Natural killer cell (primary cell): ENCODE measurements at regions not wholly inside any gene's neighbourhood (a gene's known extent, or its start where the extent isn't known, plus 50 kb on each side); places are given as distances from the start of the nearest gene placed in this dataset.
"Not testable (repeated sequence)": the region's sequence is repeated elsewhere in the genome, so short reads cannot be mapped to it uniquely, and the experiment has no call there.

Experiments used
- ATAC-seq, 3 donors: fragments of 150-1000 bp in 2 of 3; fragments of 200-7000 bp in 1 of 3; cut with Tn5 transposase; 1 replicate in 1 of 3; 2 replicates in 2 of 3; pipeline ENCODE4 v1.10.0; 2021; ENCODE audit warnings: mild to moderate bottlenecking in 2 of 3, moderate library complexity in 2 of 3
- DNase-seq, 2 donors: peaks; one replicate each; pipeline versions ENCODE4 v3.0.0 to v3.0.0-alpha.2; 2013 to 2021; ENCODE audit warnings: mixed read lengths in 1 of 2
- H3K27ac ChIP-seq: one replicate; pipeline ENCODE4 v1.5.1; 2013; ENCODE audit warnings: mild to moderate bottlenecking, low read length
- H3K27me3 ChIP-seq: one replicate; pipeline ENCODE4 v1.6.1; 2013; ENCODE audit warnings: low read length; ENCODE audit not compliant: control insufficient read depth, insufficient read depth
- H3K36me3 ChIP-seq: one replicate; pipeline ENCODE4 v1.6.1; 2013; ENCODE audit warnings: low read length; ENCODE audit not compliant: control insufficient read depth, insufficient read depth
- H3K4me1 ChIP-seq: one replicate; pipeline ENCODE4 v1.6.1; 2013; ENCODE audit warnings: low read length; ENCODE audit not compliant: control insufficient read depth, insufficient read depth
- H3K4me3 ChIP-seq: one replicate; pipeline ENCODE4 v1.5.1; 2013; ENCODE audit warnings: low read length
- H3K9me3 ChIP-seq: one replicate; pipeline ENCODE4 v1.6.1; 2013; ENCODE audit warnings: low read length; ENCODE audit not compliant: control insufficient read depth, insufficient read depth
- H3K27ac Mint-ChIP-seq, 2 donors: one replicate each; pipeline ENCODE4 v1.8.0; 2022; ENCODE audit warnings: mild to moderate bottlenecking in 2 of 2, mixed read lengths in 2 of 2, moderate library complexity in 1 of 2
- H3K27me3 Mint-ChIP-seq, 2 donors: one replicate each; pipeline ENCODE4 v1.8.0; 2022; ENCODE audit warnings: low read depth in 2 of 2, mixed read lengths in 2 of 2
- H3K36me3 Mint-ChIP-seq: one replicate; pipeline ENCODE4 v1.8.0; 2022; ENCODE audit warnings: mixed read lengths
- H3K4me1 Mint-ChIP-seq, 2 donors: one replicate each; pipeline ENCODE4 v1.8.0; 2022; ENCODE audit warnings: mixed read lengths in 2 of 2
- H3K4me3 Mint-ChIP-seq: one replicate; pipeline ENCODE4 v1.8.0; 2022; ENCODE audit warnings: mild to moderate bottlenecking, moderate library complexity, mixed read lengths
- H3K9me3 Mint-ChIP-seq, 2 donors: one replicate each; pipeline ENCODE4 v1.8.0; 2022; ENCODE audit warnings: mixed read lengths in 2 of 2
- WGBS: methylation state at CpG from one replicate; pipeline ENCODE4 v1.1.7; 2013; ENCODE audit warnings: missing lambda C conversion rate; ENCODE audit not compliant: insufficient coverage; 5-methylcytosine and 5-hydroxymethylcytosine counted together
- intact Hi-C: fragments of 100-400 bp; cut with micrococcal nuclease; formaldehyde crosslinking; loops from one replicate; pipeline ENCODE4 v1.14.2; 2022
- TF ChIP-seq, protein P1 (sequence below): fragments of 200-600 bp; IDR thresholded peaks from one replicate; pipeline ENCODE4 v1.8.0; 2022; ENCODE audit warnings: antibody characterized with exemption

DNA sequence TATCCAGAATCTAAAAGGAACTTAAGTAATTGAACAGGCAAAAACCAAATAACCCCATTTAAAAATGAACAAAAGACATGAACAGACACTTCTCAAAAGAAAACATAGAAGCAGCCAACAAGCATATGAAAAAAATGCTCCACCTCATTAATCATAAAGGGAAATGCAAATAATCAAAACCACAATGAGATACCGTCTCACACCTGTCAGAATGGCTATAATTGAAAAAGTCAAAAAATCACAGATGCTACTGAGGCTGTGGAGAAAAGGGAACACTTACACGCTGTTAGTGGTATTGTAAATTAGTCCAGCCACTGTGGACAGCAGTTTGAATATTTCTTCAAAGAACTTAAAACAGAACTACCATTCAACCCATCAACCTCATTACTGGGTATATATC, 220.7 kb downstream of the MEX3B start:
- no peak for ATAC-seq
- peaks cover 0 to under 1% of the 10 kb centered on the region in 2 donors for H3K9me3 Mint-ChIP-seq
- TF ChIP-seq, protein P1, sequence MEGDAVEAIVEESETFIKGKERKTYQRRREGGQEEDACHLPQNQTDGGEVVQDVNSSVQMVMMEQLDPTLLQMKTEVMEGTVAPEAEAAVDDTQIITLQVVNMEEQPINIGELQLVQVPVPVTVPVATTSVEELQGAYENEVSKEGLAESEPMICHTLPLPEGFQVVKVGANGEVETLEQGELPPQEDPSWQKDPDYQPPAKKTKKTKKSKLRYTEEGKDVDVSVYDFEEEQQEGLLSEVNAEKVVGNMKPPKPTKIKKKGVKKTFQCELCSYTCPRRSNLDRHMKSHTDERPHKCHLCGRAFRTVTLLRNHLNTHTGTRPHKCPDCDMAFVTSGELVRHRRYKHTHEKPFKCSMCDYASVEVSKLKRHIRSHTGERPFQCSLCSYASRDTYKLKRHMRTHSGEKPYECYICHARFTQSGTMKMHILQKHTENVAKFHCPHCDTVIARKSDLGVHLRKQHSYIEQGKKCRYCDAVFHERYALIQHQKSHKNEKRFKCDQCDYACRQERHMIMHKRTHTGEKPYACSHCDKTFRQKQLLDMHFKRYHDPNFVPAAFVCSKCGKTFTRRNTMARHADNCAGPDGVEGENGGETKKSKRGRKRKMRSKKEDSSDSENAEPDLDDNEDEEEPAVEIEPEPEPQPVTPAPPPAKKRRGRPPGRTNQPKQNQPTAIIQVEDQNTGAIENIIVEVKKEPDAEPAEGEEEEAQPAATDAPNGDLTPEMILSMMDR = no peak
- no peak for DNase-seq
- Histone ChIP-seq H3K4me1 (no peaks in the 10 kb centered on the region), H3K27ac (no peak overlapping the region), H3K27me3 (no peaks in the 10 kb centered on the region), H3K4me3 (no peak overlapping the region), H3K9me3 (no peaks in the 10 kb centered on the region), H3K36me3 (no peaks in the 10 kb centered on the region)
- H3K36me3 Mint-ChIP-seq = no peaks in the 10 kb centered on the region
- H3K27ac Mint-ChIP-seq = no peak overlapping the region
- no peaks in the 10 kb centered on the region for H3K4me1 Mint-ChIP-seq
- no peak overlapping the region for H3K4me3 Mint-ChIP-seq
- H3K27me3 Mint-ChIP-seq = peaks cover 5 to 9% of the 10 kb centered on the region in 2 donors
- intact Hi-C loops = no loop called here
- WGBS = 33% methylated on average over 1 of the region's 2 CpGs

DNA sequence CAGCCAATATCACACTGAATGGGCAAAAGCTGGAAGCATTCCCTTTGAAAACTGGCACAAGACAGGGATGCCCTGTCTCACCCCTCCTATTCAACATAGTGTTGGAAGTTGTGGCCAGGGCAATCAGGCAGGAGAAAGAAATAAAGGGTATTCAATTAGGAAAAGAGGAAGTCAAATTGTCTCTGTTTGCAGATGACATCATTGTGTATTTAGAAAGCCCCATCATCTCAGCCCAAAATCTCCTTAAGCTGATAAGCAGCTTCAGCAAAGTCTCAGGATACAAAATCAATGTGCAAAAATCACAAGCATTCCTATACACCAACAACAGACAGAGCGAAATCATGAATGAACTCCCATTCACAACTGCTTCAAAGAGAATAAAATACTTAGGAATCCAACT, 223.2 kb downstream of the MEX3B start:
- H3K4me1 Mint-ChIP-seq, H3K9me3 ChIP-seq, H3K27ac Mint-ChIP-seq, H3K27ac ChIP-seq, ATAC-seq, H3K4me1 ChIP-seq, H3K4me3 Mint-ChIP-seq, H3K4me3 ChIP-seq, H3K36me3 Mint-ChIP-seq, H3K27me3 ChIP-seq, H3K36me3 ChIP-seq, DNase-seq, intact Hi-C loops, H3K9me3 Mint-ChIP-seq: not testable (repeated sequence)
- H3K27me3 Mint-ChIP-seq = peaks cover 9 to 15% of the 10 kb centered on the region in 2 donors
- WGBS = 73% methylated on average over 1 of the region's 1 CpG

DNA sequence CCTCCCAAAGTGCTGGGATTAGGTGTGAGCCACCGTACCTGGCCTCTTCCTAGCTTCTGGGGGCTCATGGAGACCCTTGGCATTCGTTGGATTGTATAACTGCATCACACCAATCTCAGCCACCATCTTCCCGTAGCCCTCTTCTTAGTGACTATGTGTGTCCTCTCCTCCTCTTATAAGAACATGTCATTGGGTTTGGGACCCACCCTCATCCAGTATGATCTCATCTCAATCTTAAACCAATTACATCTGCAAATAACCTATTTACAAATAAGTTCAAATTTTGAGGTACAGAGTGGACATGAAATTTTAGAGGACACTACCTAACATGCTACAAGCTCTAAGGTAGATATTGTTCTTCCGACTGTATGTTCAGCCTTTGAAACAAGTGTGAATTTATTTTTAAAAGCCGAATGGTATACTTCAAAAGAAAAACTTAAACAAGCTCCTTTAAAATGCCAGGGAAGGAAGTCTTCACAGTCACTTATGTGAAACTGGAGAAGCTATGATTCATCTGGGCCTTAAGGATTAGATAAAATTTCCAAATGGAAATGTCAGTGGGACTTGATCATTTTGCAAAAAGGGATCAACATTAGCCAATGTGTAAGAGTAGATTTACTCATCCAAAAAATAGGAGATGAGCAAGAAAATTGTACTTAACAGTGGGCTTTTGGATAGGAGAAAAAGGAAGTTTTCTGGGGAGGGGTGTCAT, 225.7 kb downstream of the MEX3B start:
- intact Hi-C loops = no loop called here

DNA sequence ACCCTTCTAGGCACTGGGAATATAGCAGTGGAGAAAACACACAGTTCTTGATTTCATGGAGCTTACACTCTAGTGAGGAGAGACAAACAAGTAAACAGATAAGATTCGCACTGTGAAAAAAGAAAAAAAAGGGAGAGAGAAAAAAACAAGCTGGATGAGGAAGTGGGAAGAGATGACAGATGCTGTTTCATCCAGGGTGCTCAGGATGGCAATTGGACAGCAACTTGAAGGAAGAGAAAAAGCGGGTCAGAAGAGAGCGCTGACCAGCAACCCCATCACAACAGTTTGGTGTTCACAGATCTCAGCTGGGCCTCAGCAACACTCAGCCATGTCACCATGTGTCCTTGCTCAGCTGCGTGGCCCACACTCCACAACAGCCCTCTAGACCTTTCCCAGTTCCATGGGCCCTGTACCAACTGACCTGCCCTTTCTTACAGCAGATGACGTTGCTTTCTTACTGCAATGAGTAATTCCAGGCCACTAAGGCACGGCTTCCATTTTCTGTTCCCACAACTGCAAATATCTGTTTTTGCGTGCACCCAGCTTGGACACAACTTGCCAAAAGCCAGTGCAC, 230.8 kb downstream of the MEX3B start:
- 89% methylated on average over 7 of the region's 7 CpGs for whole genome bisulfite sequencing

More for the DNA sequence above, 225.7 kb downstream of the MEX3B start:
- Histone ChIP-seq H3K27ac (no peak overlapping the region), H3K27me3 (no peaks in the 10 kb centered on the region), H3K36me3 (no peaks in the 10 kb centered on the region), H3K9me3 (no peaks in the 10 kb centered on the region), H3K4me3 (no peak overlapping the region), H3K4me1 (no peaks in the 10 kb centered on the region)
- no peak for DNase-seq
- H3K4me1 Mint-ChIP-seq = no peaks in the 10 kb centered on the region
- no peaks in the 10 kb centered on the region for H3K9me3 Mint-ChIP-seq
- ATAC-seq = no peak
- H3K27ac Mint-ChIP-seq = no peak overlapping the region
- TF ChIP-seq, protein P1 = no peak
- 80% methylated on average over 4 of the region's 5 CpGs for WGBS
- H3K4me3 Mint-ChIP-seq = no peak overlapping the region
- H3K27me3 Mint-ChIP-seq = peaks cover 9 to 24% of the 10 kb centered on the region in 2 donors
- no peaks in the 10 kb centered on the region for H3K36me3 Mint-ChIP-seq

More for the DNA sequence above, 230.8 kb downstream of the MEX3B start:
- Histone ChIP-seq H3K4me3 (no peak overlapping the region), H3K27me3 (no peaks in the 10 kb centered on the region), H3K9me3 (no peaks in the 10 kb centered on the region), H3K27ac (no peak overlapping the region), H3K4me1 (no peaks in the 10 kb centered on the region), H3K36me3 (no peaks in the 10 kb centered on the region)
- intact Hi-C loops = no loop called here
- Mint-ChIP-seq H3K9me3 (no peaks in the 10 kb centered on the region), H3K36me3 (no peaks in the 10 kb centered on the region), H3K27me3 (peaks cover 8 to 13% of the 10 kb centered on the region in 2 donors), H3K4me1 (no peaks in the 10 kb centered on the region), H3K27ac (no peak overlapping the region), H3K4me3 (no peak overlapping the region)
- TF ChIP-seq, protein P1 = no peak
- ATAC-seq (no peak), DNase-seq (no peak)
